Neural crest cell (in vitro differentiated cells): ENCODE measurements at regions not wholly inside any gene's neighbourhood (a gene's known extent, or its start where the extent isn't known, plus 50 kb on each side); places are given as distances from the start of the nearest gene placed in this dataset.

ENCODE experiments used
- DNase-seq: peaks from one replicate; pipeline ENCODE4 v3.0.0; 2021; ENCODE audit warnings: low read depth, mixed read lengths, low spot score
- H3K27ac Mint-ChIP-seq: one replicate; pipeline ENCODE4 v1.8.0; 2021; ENCODE audit warnings: mild to moderate bottlenecking, mixed read lengths; ENCODE audit not compliant: unreplicated experiment
- H3K27me3 Mint-ChIP-seq: 2 replicates; pipeline ENCODE4 v1.8.0; 2021; ENCODE audit warnings: low read depth, mild to moderate bottlenecking, mixed read lengths
- H3K36me3 Mint-ChIP-seq: 2 replicates; pipeline ENCODE4 v1.8.0; 2021; ENCODE audit warnings: low read depth, mild to moderate bottlenecking, mixed read lengths
- H3K4me1 Mint-ChIP-seq: 2 replicates; pipeline ENCODE4 v1.8.0; 2021; ENCODE audit warnings: mixed read lengths
- H3K4me3 Mint-ChIP-seq: one replicate; pipeline ENCODE4 v1.8.0; 2021; ENCODE audit warnings: mild to moderate bottlenecking, mixed read lengths
- H3K9me3 Mint-ChIP-seq: 2 replicates; pipeline ENCODE4 v1.8.0; 2021; ENCODE audit warnings: mixed read lengths
- CTCF ChIP-seq: fragments of 200-600 bp; sonication (generic); conservative IDR thresholded peaks from 2 replicates; pipeline ENCODE4 v1.5.0; 2021; ENCODE audit warnings: antibody characterized with exemption, mild to moderate bottlenecking

- Mint-ChIP-seq H3K9me3 (no peaks in the 10 kb centered on the region), H3K36me3 (peaks cover 2% of the 10 kb centered on the region), H3K4me1 (peaks cover 16% of the 10 kb centered on the region), H3K27ac (no peak overlapping the region), H3K27me3 (no peaks in the 10 kb centered on the region), H3K4me3 (no peak overlapping the region)
- TF ChIP-seq CTCF = no peak
- no peak for DNase-seq
These were observed 696.8 kb downstream of the SEMA5A start for GRCh38 chr5:8848997-8849594.

- Mint-ChIP-seq H3K27ac (no peak overlapping the region), H3K4me1 (peaks cover 11% of the 10 kb centered on the region), H3K27me3 (no peaks in the 10 kb centered on the region), H3K4me3 (no peak overlapping the region), H3K36me3 (peaks cover 2% of the 10 kb centered on the region), H3K9me3 (peaks cover under 1% of the 10 kb centered on the region)
- DNase-seq = no peak
- no peak for TF ChIP-seq CTCF
These were observed 694.8 kb downstream of the SEMA5A start for GRCh38 chr5:8851101-8851500.

- H3K27me3 Mint-ChIP-seq = no peaks in the 10 kb centered on the region
- no peak overlapping the region for H3K4me3 Mint-ChIP-seq
- no peaks in the 10 kb centered on the region for H3K36me3 Mint-ChIP-seq
- no peaks in the 10 kb centered on the region for H3K4me1 Mint-ChIP-seq
- peaks cover 6% of the 10 kb centered on the region for H3K9me3 Mint-ChIP-seq
- no peak overlapping the region for H3K27ac Mint-ChIP-seq
- DNase-seq = no peak
- no peak for TF ChIP-seq CTCF
These were observed 688.8 kb downstream of the SEMA5A start for GRCh38 chr5:8857051-8857450.

- no peaks in the 10 kb centered on the region for H3K27me3 Mint-ChIP-seq
- TF ChIP-seq CTCF = no peak
- peaks cover 7% of the 10 kb centered on the region for H3K9me3 Mint-ChIP-seq
- H3K36me3 Mint-ChIP-seq = peaks cover 3% of the 10 kb centered on the region
- H3K4me1 Mint-ChIP-seq = peaks cover 17% of the 10 kb centered on the region
- no peak overlapping the region for H3K4me3 Mint-ChIP-seq
- no peak overlapping the region for H3K27ac Mint-ChIP-seq
- DNase-seq = no peak
These were observed 684.1 kb downstream of the SEMA5A start for GRCh38 chr5:8861764-8862163.

- Mint-ChIP-seq H3K4me1 (peaks cover 22% of the 10 kb centered on the region), H3K27ac (no peak overlapping the region), H3K4me3 (no peak overlapping the region), H3K9me3 (peaks cover 4% of the 10 kb centered on the region), H3K27me3 (no peaks in the 10 kb centered on the region), H3K36me3 (peaks cover 3% of the 10 kb centered on the region)
- peak; percentile 57 for TF ChIP-seq CTCF
- no peak for DNase-seq
These were observed 681.8 kb downstream of the SEMA5A start for GRCh38 chr5:8864053-8864452.
